VCaP (cell line): ENCODE measurements at regions not wholly inside any gene's neighbourhood (a gene's known extent, or its start where the extent isn't known, plus 50 kb on each side); places are given as distances from the start of the nearest gene placed in this dataset.

Experiments used
- H3K27ac ChIP-seq: fragments of 450-650 bp; 2 replicates; pipeline ENCODE4 v1.5.1; 2017
- TF ChIP-seq, protein P1 (sequence below): fragments of 450-650 bp; conservative IDR thresholded peaks from 2 replicates; pipeline ENCODE4 v1.5.1; 2017; ENCODE audit warnings: mild to moderate bottlenecking, moderate library complexity

DNA sequence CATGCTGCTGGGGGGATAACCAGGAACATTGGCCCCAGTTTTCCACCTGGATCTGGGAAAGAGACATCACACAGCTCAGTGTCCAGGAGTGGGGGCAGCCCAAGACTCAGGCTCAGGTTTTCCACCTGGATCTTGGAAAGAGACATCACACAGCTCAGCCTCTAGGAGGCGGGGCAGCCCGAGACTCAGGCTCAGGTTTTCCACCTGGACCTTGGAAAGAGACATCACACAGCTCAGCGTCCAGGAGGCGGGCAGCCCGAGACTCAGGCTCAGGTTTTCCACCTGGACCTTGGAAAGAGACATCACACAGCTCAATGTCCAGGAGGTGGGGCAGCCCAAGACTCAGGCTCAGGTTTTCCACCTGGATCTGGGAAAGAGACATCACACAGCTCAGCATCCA lies 361.6 kb downstream of the THBS2 start:
- TF ChIP-seq, protein P1, sequence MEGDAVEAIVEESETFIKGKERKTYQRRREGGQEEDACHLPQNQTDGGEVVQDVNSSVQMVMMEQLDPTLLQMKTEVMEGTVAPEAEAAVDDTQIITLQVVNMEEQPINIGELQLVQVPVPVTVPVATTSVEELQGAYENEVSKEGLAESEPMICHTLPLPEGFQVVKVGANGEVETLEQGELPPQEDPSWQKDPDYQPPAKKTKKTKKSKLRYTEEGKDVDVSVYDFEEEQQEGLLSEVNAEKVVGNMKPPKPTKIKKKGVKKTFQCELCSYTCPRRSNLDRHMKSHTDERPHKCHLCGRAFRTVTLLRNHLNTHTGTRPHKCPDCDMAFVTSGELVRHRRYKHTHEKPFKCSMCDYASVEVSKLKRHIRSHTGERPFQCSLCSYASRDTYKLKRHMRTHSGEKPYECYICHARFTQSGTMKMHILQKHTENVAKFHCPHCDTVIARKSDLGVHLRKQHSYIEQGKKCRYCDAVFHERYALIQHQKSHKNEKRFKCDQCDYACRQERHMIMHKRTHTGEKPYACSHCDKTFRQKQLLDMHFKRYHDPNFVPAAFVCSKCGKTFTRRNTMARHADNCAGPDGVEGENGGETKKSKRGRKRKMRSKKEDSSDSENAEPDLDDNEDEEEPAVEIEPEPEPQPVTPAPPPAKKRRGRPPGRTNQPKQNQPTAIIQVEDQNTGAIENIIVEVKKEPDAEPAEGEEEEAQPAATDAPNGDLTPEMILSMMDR, result no peak
- no peak overlapping the region for H3K27ac ChIP-seq

DNA sequence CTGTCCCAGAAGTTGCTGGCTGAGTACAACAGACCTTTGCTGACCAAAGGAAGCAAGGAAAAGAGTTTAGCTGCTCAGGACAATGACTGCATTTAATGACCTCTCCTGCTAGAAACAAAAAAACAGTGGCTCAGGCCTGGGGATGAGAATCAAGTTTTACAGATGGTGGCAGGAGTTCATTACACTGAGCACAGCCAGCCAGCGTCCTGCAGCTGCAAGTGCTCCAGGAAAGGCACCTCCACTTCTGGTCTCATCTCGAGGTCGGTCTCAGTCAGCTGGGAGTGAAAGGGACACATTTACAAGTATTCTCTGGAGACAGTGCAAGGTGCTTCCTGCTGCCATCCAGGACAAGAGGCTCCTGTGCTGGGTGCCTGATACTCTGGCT lies 362.7 kb downstream of the THBS2 start:
- no peak overlapping the region for H3K27ac ChIP-seq
- TF ChIP-seq, protein P1, result no peak

DNA sequence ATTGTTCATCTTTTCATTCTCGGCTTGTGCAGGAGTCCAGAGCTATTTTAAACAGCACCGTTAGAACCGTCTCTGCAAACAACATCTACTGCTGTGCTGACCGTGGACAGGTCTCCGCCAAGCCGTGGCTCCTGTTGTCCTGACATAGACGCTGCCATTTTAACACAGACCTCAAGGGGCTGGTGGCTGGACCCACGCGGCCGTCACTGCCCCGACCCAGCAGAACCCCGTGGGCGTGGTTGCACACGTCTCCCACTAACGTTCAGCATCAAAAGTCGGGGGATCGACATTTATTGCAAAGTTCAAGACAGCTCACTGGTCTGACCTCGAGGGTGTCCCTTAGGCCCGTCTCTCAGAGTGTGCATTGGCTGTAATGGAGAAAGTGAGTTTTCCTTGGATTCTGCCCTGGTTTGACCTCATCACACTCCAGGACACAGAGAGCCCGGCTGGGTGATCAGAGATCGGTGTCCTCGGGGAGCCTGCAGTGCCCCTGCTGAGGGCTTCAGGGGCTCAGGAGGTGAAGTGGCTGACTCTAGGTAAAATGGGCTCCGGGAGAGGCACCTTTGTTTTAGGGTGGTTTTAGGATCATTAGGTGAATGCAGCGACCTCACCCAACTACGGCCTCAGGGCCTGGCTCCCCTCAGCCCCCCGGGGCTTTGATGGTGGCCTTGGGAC lies 363.2 kb downstream of the THBS2 start:
- H3K27ac ChIP-seq, result no peak overlapping the region

DNA sequence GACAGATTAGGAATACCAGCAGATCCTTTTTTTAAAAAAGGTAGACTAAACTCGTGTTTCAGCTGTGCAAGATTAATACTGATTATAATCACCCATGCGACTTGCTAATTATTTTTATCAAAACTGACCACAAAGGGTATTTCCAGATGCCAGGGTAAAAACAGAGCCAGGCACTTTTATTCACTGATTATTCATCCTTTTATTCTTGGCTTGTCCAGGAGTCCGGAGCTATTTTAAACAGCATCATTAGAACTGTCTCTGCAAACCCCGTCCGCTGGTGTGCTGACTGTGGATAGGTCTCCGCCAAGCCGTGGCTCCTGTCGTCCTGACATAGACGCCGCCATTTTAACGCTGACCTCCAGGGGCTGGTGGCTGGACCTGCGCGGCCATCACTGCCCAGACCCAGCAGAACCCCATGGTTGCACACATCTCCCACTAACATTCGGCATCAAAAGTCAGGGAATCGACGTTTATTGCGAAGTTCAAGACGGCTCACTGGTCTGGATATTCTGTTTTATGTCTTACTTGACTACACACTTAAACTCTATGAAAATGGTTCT lies 364.8 kb downstream of the THBS2 start:
- TF ChIP-seq, protein P1, result no peak
- no peak overlapping the region for H3K27ac ChIP-seq

More for the DNA sequence above, 363.2 kb downstream of the THBS2 start:
- TF ChIP-seq, protein P1, result no peak

DNA sequence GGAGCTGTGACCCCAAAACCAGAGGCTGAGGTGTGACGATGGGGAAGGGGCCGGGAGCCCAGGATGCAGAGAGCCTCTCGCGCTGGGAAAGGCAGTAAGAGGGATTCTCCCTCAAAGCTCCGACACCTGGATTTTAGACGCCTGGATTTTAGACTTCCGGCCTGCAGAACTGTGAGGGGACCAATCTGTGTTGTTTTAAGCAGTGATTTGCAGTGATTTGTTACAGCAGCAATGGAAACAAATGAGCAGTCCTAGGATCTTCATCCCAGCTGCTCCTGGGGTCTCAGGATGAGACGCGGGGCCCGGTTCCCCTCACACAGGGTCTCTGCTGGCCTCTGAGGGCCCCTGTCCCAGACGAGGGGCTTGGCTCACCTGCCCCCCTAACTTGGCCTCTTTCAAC lies 365.5 kb downstream of the THBS2 start:
- H3K27ac ChIP-seq, result no peak overlapping the region
- TF ChIP-seq, protein P1, result no peak

DNA sequence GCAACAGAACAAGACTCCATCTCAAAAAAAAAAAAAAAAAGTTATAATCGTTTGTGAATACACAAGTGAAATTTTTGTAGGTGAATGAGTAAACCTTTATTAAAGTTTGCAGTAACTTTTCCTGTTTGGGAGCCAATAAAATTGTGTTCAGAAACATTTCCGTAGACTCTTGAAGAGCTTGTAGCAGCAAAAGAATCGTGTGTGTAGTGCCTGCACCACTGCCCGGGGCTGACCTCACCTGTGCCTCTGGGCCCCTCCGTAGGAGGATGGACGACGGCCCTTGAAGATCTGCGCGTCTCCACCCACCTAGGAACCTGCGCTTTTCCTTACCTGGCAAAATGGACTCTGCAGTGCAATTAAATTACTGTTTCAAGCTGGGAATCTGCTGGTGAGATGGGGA lies 366.0 kb downstream of the THBS2 start:
- H3K27ac ChIP-seq, result no peak overlapping the region
- TF ChIP-seq, protein P1, result no peak

DNA sequence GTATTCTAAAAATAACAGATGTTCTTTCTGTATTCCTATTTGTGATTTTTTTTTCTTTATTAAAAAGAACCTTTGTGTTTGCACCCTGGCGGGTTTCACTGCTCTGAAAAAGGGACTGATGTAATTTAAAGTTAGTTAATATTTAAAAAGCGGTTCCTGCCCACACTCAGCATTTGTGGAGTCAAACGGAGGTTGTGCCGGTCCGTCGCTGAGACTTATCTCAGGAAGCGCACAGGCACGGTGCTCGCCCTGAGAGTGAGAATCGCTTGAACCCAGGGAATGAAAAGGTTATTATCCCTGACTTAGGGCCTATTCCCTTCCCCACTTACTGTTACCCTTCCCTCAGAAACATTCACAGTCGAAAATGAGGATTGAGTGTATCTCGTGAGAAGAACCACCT lies 366.7 kb downstream of the THBS2 start:
- no peak overlapping the region for H3K27ac ChIP-seq
- TF ChIP-seq, protein P1, result no peak
